ENCODE measurements at regions not wholly inside any gene's neighbourhood (a gene's known extent, or its start where the extent isn't known, plus 50 kb on each side); places are given as distances from the start of the nearest gene placed in this dataset.

GRCh38 chr15:98428253-98428989, 219.9 kb upstream of the IGF1R start (continued):
- TF ChIP-seq BACH2 (CRISPR knock-in tag; IDR thresholded peaks at IDR 0.05; ENCODE audit: borderline replicate concordance): no peak
- TF ChIP-seq CSRNP3 (CRISPR knock-in tag; IDR thresholded peaks at IDR 0.05): no peak
- TF ChIP-seq CSDC2 (CRISPR knock-in tag; IDR thresholded peaks at IDR 0.05): no peak
- no peak for TF ChIP-seq ISL1 (CRISPR knock-in tag; IDR thresholded peaks at IDR 0.05)
- TF ChIP-seq ZNF70 (CRISPR knock-in tag; IDR thresholded peaks at IDR 0.05): no peak
- no peak for TF ChIP-seq ZNF565 (CRISPR knock-in tag; conservative IDR thresholded peaks at IDR 0.05; ENCODE audit: low read depth)

DNA sequence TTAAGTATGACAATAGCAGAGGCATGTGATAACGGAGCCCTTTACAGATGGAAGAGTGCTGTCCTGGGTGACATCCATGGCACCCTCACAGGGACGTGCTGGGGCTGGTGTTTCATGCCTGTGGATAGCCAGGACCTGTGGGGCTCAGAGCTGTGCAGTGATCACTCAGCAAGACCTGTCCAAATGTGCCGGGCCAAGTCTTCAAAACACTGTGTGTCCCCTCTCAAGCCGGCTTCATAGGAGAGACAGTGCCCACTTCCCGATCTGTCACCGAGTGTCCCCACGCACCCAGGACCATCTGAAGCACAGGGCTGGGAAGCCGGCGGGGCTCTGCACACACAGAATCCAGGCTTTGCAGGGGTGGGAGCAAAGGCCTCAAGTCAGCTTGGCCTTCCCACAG, 217.2 kb upstream of the IGF1R start:
- TF ChIP-seq CSDC2 (CRISPR knock-in tag; IDR thresholded peaks at IDR 0.05) (no peak), ZNF8 (CRISPR knock-in tag; IDR thresholded peaks at IDR 0.05) (no peak), SNAI2 (CRISPR knock-in tag; IDR thresholded peaks at IDR 0.05) (no peak), ARNTL (CRISPR knock-in tag; IDR thresholded peaks at IDR 0.05; ENCODE audit: borderline replicate concordance, low read depth) (no peak), TCF4 (CRISPR knock-in tag; IDR thresholded peaks at IDR 0.05; ENCODE audit: borderline replicate concordance) (no peak), ZC3H10 (CRISPR knock-in tag; IDR thresholded peaks at IDR 0.05) (no peak), ESRRG (CRISPR knock-in tag; IDR thresholded peaks at IDR 0.05) (no peak), GLIS3 (CRISPR knock-in tag; IDR thresholded peaks at IDR 0.05) (no peak), ZNF565 (CRISPR knock-in tag; conservative IDR thresholded peaks at IDR 0.05; ENCODE audit: low read depth) (no peak), ZNF70 (CRISPR knock-in tag; IDR thresholded peaks at IDR 0.05) (no peak), OSR1 (CRISPR knock-in tag; IDR thresholded peaks at IDR 0.05) (no peak), POU6F1 (CRISPR knock-in tag; IDR thresholded peaks at IDR 0.05; ENCODE audit: borderline replicate concordance, low read depth) (no peak), ISL1 (CRISPR knock-in tag; IDR thresholded peaks at IDR 0.05) (no peak)
- TF ChIP-seq, protein P1, sequence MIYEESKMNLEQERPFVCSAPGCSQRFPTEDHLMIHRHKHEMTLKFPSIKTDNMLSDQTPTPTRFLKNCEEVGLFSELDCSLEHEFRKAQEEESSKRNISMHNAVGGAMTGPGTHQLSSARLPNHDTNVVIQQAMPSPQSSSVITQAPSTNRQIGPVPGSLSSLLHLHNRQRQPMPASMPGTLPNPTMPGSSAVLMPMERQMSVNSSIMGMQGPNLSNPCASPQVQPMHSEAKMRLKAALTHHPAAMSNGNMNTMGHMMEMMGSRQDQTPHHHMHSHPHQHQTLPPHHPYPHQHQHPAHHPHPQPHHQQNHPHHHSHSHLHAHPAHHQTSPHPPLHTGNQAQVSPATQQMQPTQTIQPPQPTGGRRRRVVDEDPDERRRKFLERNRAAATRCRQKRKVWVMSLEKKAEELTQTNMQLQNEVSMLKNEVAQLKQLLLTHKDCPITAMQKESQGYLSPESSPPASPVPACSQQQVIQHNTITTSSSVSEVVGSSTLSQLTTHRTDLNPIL (CRISPR knock-in tag; IDR thresholded peaks at IDR 0.05; ENCODE audit: low read depth): no peak
- ATAC-seq: no peak

- TF ChIP-seq CSRNP3 (CRISPR knock-in tag; IDR thresholded peaks at IDR 0.05) (no peak), ARNTL (CRISPR knock-in tag; IDR thresholded peaks at IDR 0.05; ENCODE audit: borderline replicate concordance, low read depth) (no peak), RARB (CRISPR knock-in tag; IDR thresholded peaks at IDR 0.05) (no peak)
- no peak for ATAC-seq
Measured at GRCh38 chr15:98433346-98433745, 215.0 kb upstream of the IGF1R start.

DNA sequence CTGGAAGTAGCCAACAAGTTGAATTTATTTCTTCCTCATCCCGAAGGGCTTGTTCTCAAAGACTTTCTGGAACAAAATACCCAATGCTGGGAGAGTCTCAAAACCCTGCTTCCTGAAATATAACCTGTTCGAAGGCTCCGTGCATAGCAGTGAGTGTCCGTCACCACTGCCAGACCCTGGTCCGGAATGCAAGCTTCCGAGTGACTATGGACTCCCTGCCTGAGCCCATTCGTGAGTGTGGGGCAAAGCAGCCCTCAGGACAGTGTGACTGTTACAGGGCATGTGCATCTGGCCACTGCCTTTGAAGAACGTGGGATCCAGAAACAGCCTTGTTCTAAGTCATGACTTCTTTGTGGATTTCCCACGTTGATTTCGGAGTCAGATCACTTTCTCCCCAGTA, 214.5 kb upstream of the IGF1R start:
- TF ChIP-seq CSDC2 (CRISPR knock-in tag; IDR thresholded peaks at IDR 0.05) (no peak), OSR1 (CRISPR knock-in tag; IDR thresholded peaks at IDR 0.05) (no peak)
- no peak for ATAC-seq

- ATAC-seq: no peak
- no peak for TF ChIP-seq ZFP30 (CRISPR knock-in tag; IDR thresholded peaks at IDR 0.05)
- no peak for TF ChIP-seq CSRNP3 (CRISPR knock-in tag; IDR thresholded peaks at IDR 0.05)
- no peak for TF ChIP-seq TOX (CRISPR knock-in tag; IDR thresholded peaks at IDR 0.05; ENCODE audit: borderline replicate concordance)
- no peak for TF ChIP-seq ZNF8 (CRISPR knock-in tag; IDR thresholded peaks at IDR 0.05)
- TF ChIP-seq, protein P1 (CRISPR knock-in tag; IDR thresholded peaks at IDR 0.05; ENCODE audit: low read depth): no peak
- TF ChIP-seq ZNF565 (CRISPR knock-in tag; conservative IDR thresholded peaks at IDR 0.05; ENCODE audit: low read depth): no peak
- TF ChIP-seq RARB (CRISPR knock-in tag; IDR thresholded peaks at IDR 0.05): no peak
- no peak for TF ChIP-seq ZNF70 (CRISPR knock-in tag; IDR thresholded peaks at IDR 0.05)
Measured at GRCh38 chr15:98437752-98438151, 210.6 kb upstream of the IGF1R start.
